SK-N-SH (cell line): ENCODE measurements at regions not wholly inside any gene's neighbourhood (a gene's known extent, or its start where the extent isn't known, plus 50 kb on each side); places are given as distances from the start of the nearest gene placed in this dataset.

ENCODE experiments used
- CTCF ChIA-PET: fragments of 300-600, 350-600 bp; formaldehyde crosslinking; extraction: SDS; loops from one replicate; lab custom pipeline; 2021; lab: Yijun Ruan, JAX
- POLR2A ChIA-PET: fragments of 350-600 bp; sonication (Branson Sonifier 250); formaldehyde crosslinking; extraction: SDS; loops from one replicate; lab custom pipeline; 2020; ENCODE audit warnings: antibody characterized with exemption, inconsistent platforms; lab: Yijun Ruan, JAX
- DNase-seq: peaks from one replicate; pipeline ENCODE4 v3.0.0; 2012
- H2AFZ ChIP-seq: fragments of 200-600 bp; sonication (generic); 2 replicates; pipeline ENCODE4 v1.8.1; 2016; ENCODE audit warnings: antibody characterized with exemption, mild to moderate bottlenecking, low read depth
- H3F3A ChIP-seq: fragments of 200-600 bp; sonication (generic); replicated peaks from 2 replicates; pipeline ENCODE3; 2016; ENCODE audit warnings: antibody characterized with exemption, mild to moderate bottlenecking; ENCODE audit not compliant: insufficient read depth
- H3K27ac ChIP-seq, 2 experiments: fragments of 200-500 bp in 1 of 2; fragments of 200-600 bp in 1 of 2; sonication (Bioruptor generic) in 1 of 2; sonication (generic), shearing (Covaris generic) in 1 of 2; 2 replicates each; pipeline versions ENCODE4 v1.5.1 to v1.6.1; 2014 to 2016; ENCODE audit warnings: low read depth in 2 of 2, inconsistent platforms in 1 of 2, low read length in 1 of 2, mild to moderate bottlenecking in 1 of 2, mixed read lengths in 1 of 2
- H3K27me3 ChIP-seq: fragments of 200-600 bp; sonication (generic), shearing (Covaris generic); 2 replicates; pipeline ENCODE4 v1.6.1; 2016; ENCODE audit warnings: mixed run types; ENCODE audit not compliant: insufficient read depth
- H3K36me3 ChIP-seq, 2 experiments: fragments of 200-500 bp in 1 of 2; fragments of 200-600 bp in 1 of 2; sonication (Bioruptor generic) in 1 of 2; sonication (generic) in 1 of 2; replicated peaks in 1 of 2; 2 replicates each; pipeline versions ENCODE3 to v1.5.1; 2014 to 2016; ENCODE audit warnings: low read length in 1 of 2, mild to moderate bottlenecking in 1 of 2; ENCODE audit not compliant: insufficient read depth in 2 of 2, control insufficient read depth in 1 of 2
- H3K4me1 ChIP-seq, 2 experiments: fragments of 200-500 bp in 1 of 2; fragments of 200-600 bp in 1 of 2; sonication (Bioruptor generic) in 1 of 2; sonication (generic), shearing (Covaris generic) in 1 of 2; 2 replicates each; pipeline versions ENCODE4 v1.5.1 to v1.6.1; 2014 to 2016; ENCODE audit warnings: low read depth in 1 of 2, low read length in 1 of 2, mixed run types in 1 of 2; ENCODE audit not compliant: insufficient read depth in 2 of 2, control insufficient read depth in 1 of 2
- H3K4me2 ChIP-seq: fragments of 200-600 bp; sonication (generic), shearing (Covaris generic); 2 replicates; pipeline ENCODE4 v1.6.1; 2017; ENCODE audit warnings: mixed run types
- H3K4me3 ChIP-seq, 2 experiments: fragments of 200-500 bp in 1 of 2; fragments of 200-600 bp in 1 of 2; sonication (Bioruptor generic) in 1 of 2; sonication (generic), shearing (Covaris generic) in 1 of 2; 2 replicates each; pipeline versions ENCODE4 v1.5.1 to v1.8.1; 2014 to 2016; ENCODE audit warnings: low read depth in 2 of 2, inconsistent platforms in 1 of 2, low read length in 1 of 2, mild to moderate bottlenecking in 1 of 2, mixed read lengths in 1 of 2, moderate library complexity in 1 of 2
- H3K79me2 ChIP-seq: fragments of 200-600 bp; sonication (generic); 2 replicates; pipeline ENCODE4 v1.8.1; 2017; ENCODE audit warnings: mild to moderate bottlenecking; ENCODE audit not compliant: insufficient read depth
- H3K9ac ChIP-seq: fragments of 200-600 bp; sonication (generic); 2 replicates; pipeline ENCODE4 v1.6.1; 2017; ENCODE audit warnings: mixed run types
- H3K9me2 ChIP-seq: fragments of 200-600 bp; sonication (generic); 2 replicates; pipeline ENCODE4 v1.6.1; 2017; ENCODE audit warnings: mixed run types
- H3K9me3 ChIP-seq: fragments of 200-600 bp; sonication (generic); 2 replicates; pipeline ENCODE4 v1.6.1; 2017; ENCODE audit warnings: mixed run types, mild to moderate bottlenecking, moderate library complexity
- H4K20me1 ChIP-seq: fragments of 200-600 bp; sonication (generic); 2 replicates; pipeline ENCODE4 v1.6.1; 2017; ENCODE audit warnings: mild to moderate bottlenecking, mixed run types; ENCODE audit not compliant: insufficient read depth
- ELF1 ChIP-seq: IDR thresholded peaks from 2 replicates; pipeline ENCODE4 v1.4.0; 2012
- EP300 ChIP-seq, 2 experiments: IDR thresholded peaks; 2 replicates each; pipeline versions ENCODE4 v1.4.0 to v1.6.1; 2012; ENCODE audit warnings: borderline replicate concordance in 1 of 2, low read depth in 1 of 2, low read length in 1 of 2
- EZH2phosphoT487 ChIP-seq: fragments of 200-600 bp; sonication (generic); IDR thresholded peaks from 2 replicates; pipeline ENCODE4 v1.6.1; 2017; ENCODE audit warnings: low read depth, mixed run types, mild to moderate bottlenecking, antibody characterized with exemption, moderate library complexity, borderline replicate concordance
- FOSL2 ChIP-seq: IDR thresholded peaks from 2 replicates; pipeline ENCODE4 v1.4.0; 2012; ENCODE audit warnings: low read depth, mild to moderate bottlenecking, moderate library complexity, borderline replicate concordance
- FOXJ3 ChIP-seq: sonication (generic); formaldehyde crosslinking; IDR thresholded peaks from 2 replicates; pipeline ENCODE4 v1.5.1; 2020; ENCODE audit warnings: mild to moderate bottlenecking, missing genetic modification reagents
- GABPA ChIP-seq: IDR thresholded peaks from 2 replicates; pipeline ENCODE4 v1.4.0; 2012; ENCODE audit warnings: low read depth, mild to moderate bottlenecking
- JUND ChIP-seq: IDR thresholded peaks from 2 replicates; pipeline ENCODE4 v1.4.0; 2012
- RAD21 ChIP-seq: IDR thresholded peaks from 2 replicates; pipeline ENCODE4 v1.6.1; 2012; ENCODE audit warnings: mild to moderate bottlenecking, low read length
- RCOR1 ChIP-seq: fragments of 150-350 bp; IDR thresholded peaks from 2 replicates; pipeline ENCODE4 v1.6.1; 2017; ENCODE audit warnings: antibody characterized with exemption, low read length
- REST ChIP-seq: IDR thresholded peaks from 2 replicates; pipeline ENCODE4 v1.6.1; 2012; ENCODE audit warnings: mild to moderate bottlenecking, low read depth, low read length, moderate library complexity
- RFX5 ChIP-seq: IDR thresholded peaks from 2 replicates; pipeline ENCODE4 v1.6.1; 2012; ENCODE audit warnings: mild to moderate bottlenecking, improper control_type of control experiment, low read length
- RXRA ChIP-seq: IDR thresholded peaks from 2 replicates; pipeline ENCODE4 v1.4.0; 2012; ENCODE audit warnings: low read depth, mild to moderate bottlenecking, borderline replicate concordance
- SIN3A ChIP-seq: IDR thresholded peaks from 2 replicates; pipeline ENCODE4 v1.6.1; 2012; ENCODE audit warnings: low read depth, mild to moderate bottlenecking, low read length, moderate library complexity, borderline replicate concordance
- SMC3 ChIP-seq: IDR thresholded peaks from 2 replicates; pipeline ENCODE4 v1.6.1; 2012; ENCODE audit warnings: low read depth, low read length, improper control_type of control experiment
- TAF1 ChIP-seq: IDR thresholded peaks from 2 replicates; pipeline ENCODE4 v1.6.1; 2012; ENCODE audit warnings: low read depth, mild to moderate bottlenecking, low read length, moderate library complexity, borderline replicate concordance
- TCF12 ChIP-seq: IDR thresholded peaks from 2 replicates; pipeline ENCODE4 v1.4.0; 2012
- USF2 ChIP-seq: fragments of 150-350 bp; IDR thresholded peaks from 2 replicates; pipeline ENCODE4 v1.6.1; 2017; ENCODE audit warnings: antibody characterized with exemption, low read length, low read depth, borderline replicate concordance
- YY1 ChIP-seq: IDR thresholded peaks from 2 replicates; pipeline ENCODE4 v1.4.0; 2012; ENCODE audit warnings: low read depth, mild to moderate bottlenecking
- ZBTB33 ChIP-seq: IDR thresholded peaks from 2 replicates; pipeline ENCODE4 v1.4.0; 2012; ENCODE audit warnings: low read depth, borderline replicate concordance
- WGBS: methylation state at CpG from one replicate; pipeline ENCODE4 v1.1.6; 2017; ENCODE audit warnings: low lambda C conversion rate; 5-methylcytosine and 5-hydroxymethylcytosine counted together

- no peaks in the 10 kb centered on the region for H3K36me3 ChIP-seq
These were observed 294.4 kb upstream of the PLXNA2 start for GRCh38 chr1:208538587-208538986.

More at GRCh38 chr1:208538587-208538986, 294.4 kb upstream of the PLXNA2 start:
- H2AFZ ChIP-seq: no peak overlapping the region
- CTCF ChIA-PET: no interaction called here
- H3K79me2 ChIP-seq: no peaks in the 10 kb centered on the region
- no peak overlapping the region for H3K27ac ChIP-seq
- 87% methylated on average over 5 of the region's 5 CpGs for WGBS
- no peaks in the 10 kb centered on the region for H3K9me3 ChIP-seq
- TF ChIP-seq TAF1 (no peak), ELF1 (no peak), JUND (no peak), REST (no peak), TCF12 (no peak), RFX5 (no peak), EP300 (IDR thresholded peaks at IDR 0.05; ENCODE audit: borderline replicate concordance in 1 of 2, low read depth in 1 of 2, low read length in 1 of 2) (no peak), ZBTB33 (no peak), SIN3A (no peak), FOSL2 (no peak), USF2 (no peak), RCOR1 (no peak), RXRA (no peak), SMC3 (no peak), FOXJ3 (CRISPR knock-in tag) (no peak), RAD21 (no peak), YY1 (no peak), GABPA (no peak), EZH2phosphoT487 (no peak)
- POLR2A ChIA-PET: no interaction called here
- no peaks in the 10 kb centered on the region for H4K20me1 ChIP-seq
- no peak overlapping the region for H3K4me2 ChIP-seq
- peaks cover 0 to 44% of the 10 kb centered on the region in 2 experiments; a peak in 2 of 4 replicates for H3K4me1 ChIP-seq
- no peak for DNase-seq
- no peak overlapping the region for H3K4me3 ChIP-seq
- H3K9me2 ChIP-seq: no peaks in the 10 kb centered on the region
- no peaks in the 10 kb centered on the region for H3K27me3 ChIP-seq
- H3K9ac ChIP-seq: no peak overlapping the region
- H3F3A ChIP-seq: no peaks in the 10 kb centered on the region
